Mammary epithelial cell (primary cell): ENCODE measurements at regions not wholly inside any gene's neighbourhood (a gene's known extent, or its start where the extent isn't known, plus 50 kb on each side); places are given as distances from the start of the nearest gene placed in this dataset.

Source experiments
- EZH2 ChIP-seq: IDR thresholded peaks from 2 replicates; pipeline ENCODE4 v1.6.1; 2012; ENCODE audit warnings: low read length, inconsistent platforms, borderline replicate concordance
- TF ChIP-seq, protein P1 (sequence below), 2 donors: IDR thresholded peaks in 1 of 2; conservative IDR thresholded peaks in 1 of 2; 2 replicates each; pipeline ENCODE4 v1.5.1; 2011 to 2012; ENCODE audit warnings: inconsistent platforms in 2 of 2, low read length in 2 of 2, mild to moderate bottlenecking in 2 of 2, control low read depth in 1 of 2, low read depth in 1 of 2; ENCODE audit not compliant: insufficient read depth in 1 of 2; ENCODE audit errors: extremely low read depth in 1 of 2

GRCh38 chr9:126154182-126154827 lies 172.3 kb upstream of the MVB12B start:
- TF ChIP-seq, protein P1, sequence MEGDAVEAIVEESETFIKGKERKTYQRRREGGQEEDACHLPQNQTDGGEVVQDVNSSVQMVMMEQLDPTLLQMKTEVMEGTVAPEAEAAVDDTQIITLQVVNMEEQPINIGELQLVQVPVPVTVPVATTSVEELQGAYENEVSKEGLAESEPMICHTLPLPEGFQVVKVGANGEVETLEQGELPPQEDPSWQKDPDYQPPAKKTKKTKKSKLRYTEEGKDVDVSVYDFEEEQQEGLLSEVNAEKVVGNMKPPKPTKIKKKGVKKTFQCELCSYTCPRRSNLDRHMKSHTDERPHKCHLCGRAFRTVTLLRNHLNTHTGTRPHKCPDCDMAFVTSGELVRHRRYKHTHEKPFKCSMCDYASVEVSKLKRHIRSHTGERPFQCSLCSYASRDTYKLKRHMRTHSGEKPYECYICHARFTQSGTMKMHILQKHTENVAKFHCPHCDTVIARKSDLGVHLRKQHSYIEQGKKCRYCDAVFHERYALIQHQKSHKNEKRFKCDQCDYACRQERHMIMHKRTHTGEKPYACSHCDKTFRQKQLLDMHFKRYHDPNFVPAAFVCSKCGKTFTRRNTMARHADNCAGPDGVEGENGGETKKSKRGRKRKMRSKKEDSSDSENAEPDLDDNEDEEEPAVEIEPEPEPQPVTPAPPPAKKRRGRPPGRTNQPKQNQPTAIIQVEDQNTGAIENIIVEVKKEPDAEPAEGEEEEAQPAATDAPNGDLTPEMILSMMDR (conservative IDR thresholded peaks at IDR 0.05 in 1 of 2, IDR thresholded peaks at IDR 0.05 in 1 of 2; ENCODE audit: extremely low read depth in 1 of 2, insufficient read depth in 1 of 2, low read depth in 1 of 2, low read length in 2 of 2) = no peak
- no peak for TF ChIP-seq EZH2
